Choroid plexus epithelial cell (primary cell): ENCODE measurements at regions not wholly inside any gene's neighbourhood (a gene's known extent, or its start where the extent isn't known, plus 50 kb on each side); places are given as distances from the start of the nearest gene placed in this dataset.
A peak's percentile ranks its signal among the peaks of the same experiment; 100 is the strongest.

Experiments
- DNase-seq: peaks from one replicate; pipeline ENCODE4 v3.0.0-alpha.2; 2010; ENCODE audit warnings: low read depth
- H3K4me3 ChIP-seq: 2 replicates; pipeline ENCODE4 v1.5.1; 2011; ENCODE audit warnings: low read depth, mild to moderate bottlenecking, control low read depth, low read length, moderate library complexity
- CTCF ChIP-seq: conservative IDR thresholded peaks from 2 replicates; pipeline ENCODE4 v1.5.1; 2011; ENCODE audit warnings: low read depth, mild to moderate bottlenecking, control low read depth, inconsistent platforms, low read length, moderate library complexity

GRCh38 chr13:106722620-106723019, 154.7 kb upstream of the ARGLU1 start:
- H3K4me3 ChIP-seq = no peak overlapping the region
- TF ChIP-seq CTCF = no peak
- DNase-seq = no peak

- DNase-seq = no peak
- TF ChIP-seq CTCF = no peak
- no peak overlapping the region for H3K4me3 ChIP-seq
Measured at GRCh38 chr13:106721599-106721998, 153.7 kb upstream of the ARGLU1 start.

GRCh38 chr13:106714271-106714982, 146.5 kb upstream of the ARGLU1 start:
- no peak for TF ChIP-seq CTCF
- no peak overlapping the region for H3K4me3 ChIP-seq
- DNase-seq = no peak

GRCh38 chr13:106712381-106712780, 144.4 kb upstream of the ARGLU1 start:
- H3K4me3 ChIP-seq = no peak overlapping the region
- DNase-seq = no peak
- no peak for TF ChIP-seq CTCF

GRCh38 chr13:106710266-106710665, 142.3 kb upstream of the ARGLU1 start:
- H3K4me3 ChIP-seq = no peak overlapping the region
- TF ChIP-seq CTCF = no peak
- peak; percentile 9 for DNase-seq

- peak; percentile 64 for DNase-seq
Measured at GRCh38 chr13:106709522-106709921, 141.6 kb upstream of the ARGLU1 start.

More at GRCh38 chr13:106709522-106709921, 141.6 kb upstream of the ARGLU1 start:
- no peak for TF ChIP-seq CTCF
- H3K4me3 ChIP-seq = no peak overlapping the region
